ENCODE measurements at regions not wholly inside any gene's neighbourhood (a gene's known extent, or its start where the extent isn't known, plus 50 kb on each side); places are given as distances from the start of the nearest gene placed in this dataset.
"Not testable (repeated sequence)": the region's sequence is repeated elsewhere in the genome, so short reads cannot be mapped to it uniquely, and the experiment has no call there.

- no peak for DNase-seq
Observed at GRCh38 chr10:130492266-130492934, 356.2 kb downstream of the GLRX3 start.

GRCh38 chr10:130493021-130493420 is 356.8 kb downstream of the GLRX3 start:
- DNase-seq = no peak

- DNase-seq = no peak
Observed at GRCh38 chr10:130493446-130494145, 357.4 kb downstream of the GLRX3 start.

DNA sequence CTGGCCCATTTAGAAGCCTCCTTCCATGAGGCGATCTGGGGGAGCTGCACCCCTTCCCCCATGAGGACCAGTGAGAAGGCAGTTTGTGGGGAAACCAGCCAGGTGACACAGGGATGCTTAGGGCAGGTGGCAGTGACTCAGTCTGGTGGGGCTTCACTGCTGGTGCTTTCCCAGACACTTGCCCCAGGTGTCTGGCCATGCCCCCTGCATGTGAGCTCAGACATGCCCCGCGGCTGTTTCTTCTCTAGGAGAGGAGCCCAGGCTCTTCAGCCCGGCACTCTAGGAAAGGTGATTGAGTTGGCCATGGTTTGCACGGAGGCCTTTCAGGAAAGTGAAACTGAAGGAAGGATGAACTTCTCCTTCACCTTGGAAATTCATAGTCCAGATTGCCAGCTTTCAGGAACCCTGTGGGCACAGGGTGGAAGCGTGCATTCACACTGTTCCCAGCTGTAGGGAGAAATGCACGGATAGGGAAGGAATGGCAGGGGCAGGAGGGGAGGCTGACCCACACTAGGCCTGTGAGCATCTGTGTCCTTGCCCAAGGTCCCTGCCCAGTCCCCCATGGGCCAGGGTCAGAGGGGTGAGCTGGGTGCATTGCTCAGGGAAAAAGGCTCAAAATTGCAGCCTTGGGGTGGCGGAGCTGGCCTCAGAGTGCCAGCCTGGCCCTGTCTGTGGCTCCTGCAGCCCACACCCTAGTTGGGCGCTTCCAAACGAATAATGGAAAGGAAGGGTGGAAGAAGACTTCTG is 359.1 kb downstream of the GLRX3 start:
- DNase-seq = no peak

- DNase-seq = no peak
Observed at GRCh38 chr10:130495891-130496636, 359.9 kb downstream of the GLRX3 start.

DNA sequence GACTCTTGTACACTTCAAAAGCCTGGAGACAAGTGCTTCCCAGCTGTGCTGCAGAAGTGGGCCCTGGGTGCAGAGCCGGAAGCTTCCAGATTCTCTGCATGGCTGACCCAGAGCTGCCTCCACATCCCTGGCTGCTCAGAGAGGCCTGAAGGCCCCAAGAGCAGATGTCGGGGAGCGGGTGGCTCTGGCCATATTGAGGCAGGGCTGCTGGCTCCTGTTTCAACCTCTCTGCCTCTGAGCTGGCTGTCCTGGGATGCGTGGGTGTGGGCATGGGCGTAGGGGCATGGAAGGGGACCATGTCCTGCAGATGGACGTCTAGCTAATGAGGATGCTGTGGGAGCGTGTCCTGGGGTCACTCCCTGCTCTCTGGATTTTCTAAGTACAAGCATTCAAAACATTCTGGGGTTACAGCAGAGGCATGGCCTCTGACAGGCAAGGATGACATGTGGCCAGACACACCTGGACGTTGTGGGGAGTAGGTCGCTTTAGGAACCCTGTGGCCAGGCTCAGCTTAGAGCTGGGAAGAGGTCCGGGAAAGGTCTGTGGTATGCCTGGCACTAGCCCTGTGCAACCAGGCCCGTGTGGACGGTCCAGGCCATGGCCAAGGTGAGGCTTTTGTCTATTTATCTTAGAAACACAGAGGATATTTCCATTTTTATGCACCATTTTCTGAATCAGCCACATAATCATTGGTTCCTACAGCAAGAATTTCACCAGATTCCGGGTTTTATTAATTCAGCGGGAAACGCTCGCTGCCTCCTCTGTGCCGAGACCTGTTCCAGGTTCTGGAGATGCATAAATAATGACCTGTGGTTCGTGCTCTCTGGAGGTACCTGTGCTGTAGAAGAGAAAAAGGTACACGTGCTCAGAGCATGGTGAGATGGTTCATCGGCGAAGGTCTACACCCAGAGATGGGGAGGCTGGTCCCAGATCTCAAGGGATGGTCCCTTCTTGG is 361.1 kb downstream of the GLRX3 start:
- no peak for DNase-seq

DNA sequence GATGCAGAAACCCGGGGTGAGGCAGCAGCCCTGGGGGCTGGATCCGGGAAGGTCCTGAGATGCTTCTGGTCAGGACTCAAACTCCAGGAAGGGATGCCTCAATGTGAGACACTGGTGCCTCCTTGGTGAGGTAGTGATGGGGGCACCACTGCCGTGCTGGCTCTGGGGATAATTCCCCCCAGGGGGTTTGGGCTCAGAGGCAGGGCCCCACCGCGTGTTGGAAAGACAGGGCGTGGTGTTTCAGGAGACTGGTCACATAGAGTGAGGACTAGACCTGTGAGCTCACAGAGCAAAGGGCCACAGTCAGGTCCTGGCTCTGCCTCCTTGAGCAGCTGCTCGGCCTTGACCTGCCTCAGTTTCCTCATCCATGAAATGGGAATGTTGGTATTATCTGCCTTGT is 361.9 kb downstream of the GLRX3 start:
- DNase-seq = no peak

GRCh38 chr10:130498934-130499333 is 362.7 kb downstream of the GLRX3 start:
- DNase-seq = no peak

DNA sequence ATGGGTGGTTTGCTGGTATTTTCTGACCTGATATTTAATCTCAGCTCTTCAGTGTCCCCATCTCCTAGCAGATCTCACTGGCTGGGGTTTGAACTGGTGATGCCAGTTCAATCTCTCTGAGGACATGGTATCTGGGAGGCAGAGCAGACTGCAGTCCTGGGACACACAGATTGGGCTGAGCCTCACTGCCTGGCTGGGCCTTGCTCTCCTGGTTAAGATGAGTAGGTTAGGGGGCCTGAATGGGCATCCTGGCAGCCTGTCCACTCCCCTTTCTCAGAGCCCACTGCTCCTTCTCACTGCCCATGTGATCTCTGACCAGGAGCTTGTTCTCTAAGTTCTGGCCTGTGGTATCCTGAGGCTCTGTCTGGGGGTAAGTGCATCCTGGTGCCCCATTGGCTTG is 363.4 kb downstream of the GLRX3 start:
- no peak for DNase-seq

- DNase-seq = no peak
Observed at GRCh38 chr10:130500261-130501000, 364.2 kb downstream of the GLRX3 start.

DNA sequence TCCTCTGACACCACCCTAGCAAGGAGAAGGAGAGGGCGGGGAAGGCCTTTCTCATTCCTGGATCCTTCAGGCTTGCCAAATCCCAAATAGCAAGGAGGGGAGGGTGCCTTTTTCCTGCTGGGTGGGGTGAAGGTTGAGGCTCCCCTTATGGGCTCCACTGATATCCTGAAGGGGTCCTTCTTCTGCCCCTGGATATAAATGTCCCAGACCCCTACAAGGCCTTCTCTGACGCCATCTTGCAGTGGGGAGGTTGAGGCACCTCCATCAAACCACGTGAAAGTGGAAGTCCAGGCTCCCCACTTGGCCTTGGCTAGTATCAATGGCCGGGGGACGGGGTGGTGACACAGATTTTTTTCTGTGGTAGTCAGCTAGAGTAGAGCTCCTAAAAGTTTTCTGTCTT is 371.3 kb downstream of the GLRX3 start:
- no peak for DNase-seq

GRCh38 chr10:130509881-130510689 is 373.9 kb downstream of the GLRX3 start:
- DNase-seq = no peak

GRCh38 chr10:130510755-130511154 is 374.6 kb downstream of the GLRX3 start:
- DNase-seq = no peak

- no peak for DNase-seq
Observed at GRCh38 chr10:130511766-130512165, 375.6 kb downstream of the GLRX3 start.

DNA sequence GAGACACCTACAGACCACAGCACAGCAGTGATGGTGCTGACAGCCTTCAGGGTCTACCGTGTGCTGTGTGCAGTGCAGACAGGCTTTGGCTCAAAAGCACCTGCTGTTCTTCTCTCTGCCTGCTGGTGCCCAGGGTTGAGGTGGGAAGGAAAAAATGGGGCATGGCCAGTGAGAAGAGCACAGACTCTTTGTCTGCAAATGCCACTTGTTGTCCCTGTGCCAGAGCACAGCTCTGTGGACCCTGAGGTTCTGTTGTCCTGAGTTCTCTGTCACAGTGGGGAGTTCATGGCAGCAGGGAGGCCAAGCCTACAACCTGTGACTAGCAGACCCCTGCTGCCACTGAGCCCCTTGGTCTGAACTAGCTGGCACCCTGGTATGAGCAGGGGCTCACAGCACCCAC is 376.7 kb downstream of the GLRX3 start:
- DNase-seq = no peak

GRCh38 chr10:130513686-130514476 is 377.7 kb downstream of the GLRX3 start:
- DNase-seq = no peak

- no peak for DNase-seq
Observed at GRCh38 chr10:130515670-130516069, 379.5 kb downstream of the GLRX3 start.

GRCh38 chr10:130516141-130516735 is 380.0 kb downstream of the GLRX3 start:
- no peak for DNase-seq

DNA sequence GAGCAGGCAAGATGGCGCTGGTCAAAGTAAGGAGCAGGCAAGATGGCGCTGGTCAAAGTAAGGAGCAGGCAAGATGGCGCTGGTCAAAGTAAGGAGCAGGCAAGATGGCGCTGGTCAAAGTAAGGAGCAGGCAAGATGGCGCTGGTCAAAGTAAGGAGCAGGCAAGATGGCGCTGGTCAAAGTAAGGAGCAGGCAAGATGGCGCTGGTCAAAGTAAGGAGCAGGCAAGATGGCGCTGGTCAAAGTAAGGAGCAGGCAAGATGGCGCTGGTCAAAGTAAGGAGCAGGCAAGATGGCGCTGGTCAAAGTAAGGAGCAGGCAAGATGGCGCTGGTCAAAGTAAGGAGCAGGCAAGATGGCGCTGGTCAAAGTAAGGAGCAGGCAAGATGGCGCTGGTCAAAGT is 382.7 kb downstream of the GLRX3 start:
- not testable (repeated sequence) for DNase-seq

Data from activated CD8-positive, alpha-beta memory T cell treated with anti-CD3 and anti-CD28 coated beads, Interleukin-2, amount 50 U/mL, for 4 hours (primary cell).